Bone marrow (tissue), 2 donors: ENCODE measurements at regions not wholly inside any gene's neighbourhood (a gene's known extent, or its start where the extent isn't known, plus 50 kb on each side); places are given as distances from the start of the nearest gene placed in this dataset.

ENCODE experiments used
- DNase-seq, 2 donors: peaks; one replicate each; lab custom pipeline; 2025; lab: John Stamatoyannopoulos, UW

DNA sequence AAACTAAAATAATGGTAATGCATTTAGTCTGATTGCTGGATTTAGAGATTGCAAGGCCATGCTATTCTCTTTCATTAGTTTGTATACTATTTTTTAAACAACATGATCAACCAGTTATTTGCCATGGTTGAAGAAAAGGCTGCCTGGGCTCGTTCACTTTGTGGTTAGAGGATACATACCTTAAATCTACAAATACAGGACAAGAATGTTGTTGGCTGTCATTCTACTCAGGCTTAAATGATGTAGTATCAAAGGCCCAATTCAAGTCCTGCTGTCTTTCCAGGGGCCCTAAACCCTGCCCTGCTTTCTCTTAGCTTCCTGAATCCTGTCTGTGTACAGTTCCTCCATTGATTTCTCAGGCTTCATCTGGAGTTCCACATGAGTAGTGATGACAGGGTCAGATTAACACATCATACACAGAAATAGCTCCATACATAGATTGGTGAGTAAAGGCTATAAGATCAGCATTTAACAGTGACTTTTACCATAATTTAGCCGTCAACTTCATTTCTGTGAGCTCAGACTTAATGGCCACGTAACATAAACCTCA is 114.9 kb upstream of the GPRIN3 start:
- DNase-seq, result no peak

DNA sequence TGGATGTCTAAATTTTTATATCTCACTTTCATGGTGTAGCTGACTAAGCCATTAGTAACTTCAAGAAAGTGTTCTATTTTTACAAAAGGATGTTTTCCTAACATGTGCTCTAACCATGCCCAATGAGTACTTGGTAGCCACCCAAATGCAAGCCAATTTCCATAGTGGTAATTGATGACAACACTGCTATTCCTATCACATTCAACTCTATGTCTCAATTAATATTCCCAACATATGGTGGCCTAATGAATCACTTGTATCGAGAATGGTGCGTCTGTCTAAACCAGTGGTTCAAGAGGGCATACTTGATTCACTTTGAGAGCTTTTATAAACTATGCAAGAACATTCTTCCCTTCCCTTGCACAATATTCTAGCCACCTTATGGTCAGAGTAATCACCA is 112.9 kb upstream of the GPRIN3 start:
- no peak for DNase-seq

DNA sequence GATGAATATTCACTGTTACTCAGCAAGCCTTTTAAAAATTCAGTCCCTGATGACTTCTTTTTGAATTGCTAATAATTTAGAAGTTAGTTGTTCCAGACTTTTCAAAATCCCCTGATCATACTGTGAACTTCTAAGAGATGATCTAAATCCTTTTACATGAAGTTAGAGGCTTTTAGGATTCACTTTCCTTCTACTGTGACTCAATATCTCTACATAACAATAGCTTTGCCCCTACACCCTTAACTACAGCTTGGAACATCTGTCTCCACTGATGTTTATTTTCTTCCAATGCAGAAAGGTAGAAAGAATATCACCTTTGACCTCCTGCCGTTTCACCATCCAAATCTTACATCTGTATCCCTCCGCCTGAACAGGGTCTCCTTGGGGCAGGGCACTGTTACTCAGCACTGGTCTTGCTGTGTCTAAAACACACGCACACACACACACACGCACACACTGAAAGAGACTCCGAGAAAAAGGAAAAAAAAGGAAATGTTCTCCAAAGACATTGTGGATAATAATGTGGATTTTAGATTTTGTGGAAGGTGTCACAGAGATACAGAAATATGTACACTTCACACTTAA is 111.6 kb upstream of the GPRIN3 start:
- no peak for DNase-seq

DNA sequence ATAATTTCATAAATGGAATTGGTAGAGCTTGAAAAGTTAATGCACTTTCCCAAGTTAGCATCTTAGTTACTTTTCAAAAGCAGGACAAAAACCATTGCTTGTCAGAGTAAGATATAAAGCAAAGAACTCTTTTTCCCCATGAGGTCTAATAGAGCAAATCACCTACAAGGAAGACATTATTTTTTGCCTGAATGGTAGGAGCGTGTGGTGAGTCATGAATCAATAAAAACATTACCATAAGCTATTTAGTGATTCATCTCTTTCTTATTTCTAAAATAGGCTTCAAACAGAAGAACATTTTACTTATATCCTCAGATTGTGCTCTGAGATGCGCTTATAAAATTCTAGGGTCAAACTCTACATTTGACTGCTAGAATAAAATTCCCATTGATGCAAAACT is 109.4 kb upstream of the GPRIN3 start:
- DNase-seq, result no peak

DNA sequence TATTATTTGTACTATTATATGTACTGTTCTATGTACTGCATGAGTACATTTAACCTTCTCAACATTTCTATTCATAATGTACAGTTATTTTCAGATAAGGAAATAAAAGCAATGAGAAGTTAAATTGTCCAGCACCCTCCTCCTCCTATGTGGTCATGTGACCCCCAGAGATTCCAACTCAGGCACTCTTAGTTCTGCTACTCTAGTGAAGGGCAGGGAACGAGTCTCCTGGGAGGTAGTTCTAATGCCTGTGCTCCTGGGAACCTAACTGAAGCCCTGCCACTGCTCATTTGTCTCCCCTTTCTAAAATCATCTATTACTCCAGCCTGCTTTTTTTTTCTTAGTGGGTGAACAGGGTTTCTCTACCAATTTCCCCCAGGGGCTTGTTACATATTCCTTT is 105.9 kb upstream of the GPRIN3 start:
- no peak for DNase-seq

DNA sequence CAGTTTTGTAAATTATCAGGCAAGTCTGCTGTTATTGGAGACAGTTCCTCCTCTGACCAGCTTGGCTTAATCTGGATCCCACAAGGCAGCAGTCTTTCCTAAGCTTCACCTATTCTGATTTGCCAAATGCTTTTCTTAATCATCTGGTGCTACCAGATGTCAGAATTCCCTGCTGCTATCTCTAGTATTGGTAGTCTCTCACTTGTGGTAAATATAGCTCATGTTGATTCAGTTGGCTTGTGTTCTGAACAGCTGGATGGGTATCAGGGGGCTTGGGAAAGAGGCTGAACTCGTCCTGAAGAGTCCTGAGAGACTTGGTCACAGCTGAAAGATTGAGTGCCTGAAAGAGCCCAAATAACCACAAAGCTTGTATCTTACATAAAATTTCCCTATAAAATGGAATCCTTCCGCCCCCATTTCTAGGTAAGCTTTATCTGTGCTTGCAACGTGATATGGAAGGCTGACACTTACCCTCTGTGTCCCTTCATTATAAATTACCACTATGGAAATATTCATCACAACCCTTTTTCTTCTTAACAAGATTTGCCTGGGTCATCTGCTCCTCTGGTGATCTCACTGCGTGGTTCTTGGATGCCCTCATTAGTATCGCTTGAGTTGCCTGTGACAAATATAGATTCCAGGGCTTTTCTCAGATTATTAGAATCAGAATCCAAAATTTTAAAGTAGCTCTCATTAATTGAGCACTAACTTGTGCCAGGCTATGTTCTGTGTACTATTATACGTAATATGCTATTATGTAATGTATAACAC is 104.1 kb upstream of the GPRIN3 start:
- no peak for DNase-seq

DNA sequence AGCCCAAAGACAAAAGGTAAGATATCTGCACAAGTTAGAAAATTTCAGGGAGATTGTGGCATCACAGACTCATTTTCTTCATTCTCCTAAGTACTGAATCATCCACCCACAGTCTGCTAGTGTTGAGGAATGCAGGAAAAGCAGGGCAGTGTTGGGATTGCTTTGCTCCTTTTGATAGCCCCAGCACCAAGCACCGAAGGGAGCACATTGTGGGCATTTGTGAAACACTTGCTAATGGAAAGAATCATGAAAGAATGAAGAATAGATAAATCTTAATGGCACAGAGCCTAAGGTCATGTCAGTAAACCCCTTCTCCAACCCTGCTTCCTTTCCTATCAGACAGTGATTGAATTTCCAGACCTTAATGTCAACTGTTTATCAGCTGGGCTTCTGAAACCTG is 103.1 kb upstream of the GPRIN3 start:
- DNase-seq, result no peak

DNA sequence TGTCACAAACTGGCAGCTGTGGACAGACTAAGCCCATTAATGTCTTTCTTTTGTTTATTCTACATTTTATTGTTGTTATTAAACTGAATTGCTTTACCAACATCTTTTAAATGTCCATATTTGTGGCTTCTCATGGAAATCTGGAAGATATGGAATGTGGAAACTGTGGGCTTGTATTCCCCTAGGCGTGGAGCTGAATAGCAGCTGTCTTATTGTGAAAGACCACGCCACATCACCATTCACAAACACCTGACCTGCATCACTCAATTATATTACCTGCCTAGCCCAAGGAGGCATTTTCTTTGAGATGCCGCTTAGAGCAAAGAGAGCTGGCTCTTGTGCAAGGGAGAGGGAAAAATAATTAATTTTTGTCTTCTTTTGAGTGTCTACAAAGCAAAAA is 96.9 kb upstream of the GPRIN3 start:
- DNase-seq, result no peak

DNA sequence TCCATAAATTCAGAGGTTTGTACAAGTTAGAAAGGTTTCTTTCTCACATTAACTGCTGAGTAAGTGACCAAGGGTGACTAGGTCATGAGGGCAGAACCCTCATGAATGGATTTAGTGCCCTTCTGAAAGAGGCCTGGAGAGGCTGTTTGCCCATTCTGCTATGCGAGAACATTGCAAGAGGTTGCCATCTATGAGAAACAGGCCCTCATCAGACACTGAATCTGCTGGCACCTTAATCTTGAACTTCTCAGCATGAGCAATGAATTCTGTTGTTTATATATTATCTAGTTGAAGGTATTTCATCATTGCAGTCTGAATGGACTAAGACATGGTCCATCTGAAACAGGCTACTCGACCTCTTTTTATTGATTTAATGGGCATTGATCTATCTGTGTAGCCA is 96.2 kb upstream of the GPRIN3 start:
- no peak for DNase-seq

DNA sequence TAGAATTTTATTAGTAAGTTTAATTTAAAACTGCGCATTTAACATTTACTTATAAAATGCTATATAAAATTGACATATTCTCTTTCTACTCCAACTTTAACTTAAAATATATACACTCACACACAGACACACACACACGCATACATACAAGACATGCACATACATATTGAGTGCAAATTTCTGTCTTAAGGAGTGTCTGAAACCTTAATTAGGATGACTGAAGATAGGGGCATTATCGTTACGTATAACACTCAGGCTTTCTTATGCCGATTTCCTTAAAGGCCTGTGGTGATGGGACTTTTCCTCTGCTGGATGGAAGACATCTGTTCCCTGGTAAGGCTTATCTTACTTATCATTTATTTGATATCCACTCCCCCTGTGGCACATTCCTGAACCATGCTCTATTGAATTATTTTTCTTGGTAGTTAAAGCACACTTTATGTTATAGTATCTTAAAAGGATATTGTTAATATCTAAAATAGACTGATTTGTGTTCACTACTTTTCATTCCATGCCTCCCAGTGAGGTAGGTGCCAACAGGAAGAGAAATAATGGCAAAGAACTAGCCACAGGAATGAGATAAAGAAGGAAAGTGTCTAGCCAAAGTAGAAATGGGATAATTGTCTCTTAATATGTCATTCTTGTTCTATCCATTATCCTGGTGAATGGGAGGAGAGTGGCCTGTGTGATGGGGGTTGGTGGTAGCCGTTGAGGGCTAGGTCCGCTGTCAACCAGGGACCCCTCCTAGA is 92.9 kb upstream of the GPRIN3 start:
- no peak for DNase-seq

DNA sequence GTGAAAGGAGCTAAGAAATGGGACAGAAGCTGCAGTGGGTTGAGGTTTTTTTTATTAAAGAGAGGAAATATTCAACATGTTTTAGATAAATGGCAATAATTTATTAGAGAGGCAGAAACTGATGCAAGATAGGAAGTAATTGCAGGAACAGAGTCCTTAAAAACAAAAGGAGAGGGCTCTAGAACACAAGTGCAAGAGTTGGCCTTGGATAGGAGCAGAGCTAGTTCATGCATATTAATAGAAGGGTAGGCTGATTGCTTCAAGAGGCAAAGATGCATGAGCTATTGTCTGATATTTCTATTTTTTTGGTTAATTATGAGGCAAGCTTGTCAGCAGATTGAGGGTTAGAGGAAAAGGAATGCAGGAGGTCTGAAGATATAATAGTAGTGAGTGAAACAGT is 91.0 kb upstream of the GPRIN3 start:
- no peak for DNase-seq

DNA sequence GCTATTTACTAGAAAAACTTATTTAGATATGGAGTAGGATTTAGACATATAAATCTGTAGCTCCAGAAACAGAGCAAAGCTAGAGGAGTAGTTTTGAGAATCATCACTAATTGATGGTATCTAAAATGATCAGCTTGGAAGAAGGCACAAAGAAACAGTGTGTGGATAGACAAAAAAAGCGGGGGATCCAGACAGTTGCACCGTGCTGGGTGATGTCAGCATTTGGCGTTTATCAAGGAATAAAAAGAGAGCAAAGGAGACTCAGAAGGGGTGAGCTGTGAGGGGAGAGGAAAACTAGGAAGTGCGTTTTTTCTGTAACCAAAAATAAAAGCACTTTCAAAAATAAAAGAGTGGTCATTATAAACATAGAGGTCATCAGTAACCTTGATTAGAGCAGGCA is 90.5 kb upstream of the GPRIN3 start:
- DNase-seq, result no peak

DNA sequence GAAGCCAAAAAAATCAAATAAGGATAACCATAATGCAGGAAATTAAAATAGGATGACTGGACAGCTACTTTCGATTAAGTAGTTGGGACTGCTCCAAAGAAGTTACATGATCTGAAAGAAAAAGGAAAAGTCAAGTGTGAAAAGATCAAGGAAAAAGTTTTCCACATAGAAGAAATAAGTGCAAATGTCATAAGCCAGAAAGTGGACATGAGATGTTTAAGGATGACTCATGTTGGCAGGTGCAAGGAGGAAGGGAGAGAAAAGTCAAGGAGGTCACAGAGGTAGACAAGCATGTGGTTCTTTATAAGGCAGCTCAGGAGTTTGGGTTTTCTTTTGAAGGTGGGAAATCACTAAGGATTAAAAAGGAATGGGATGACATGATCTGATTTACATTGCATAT is 89.8 kb upstream of the GPRIN3 start:
- no peak for DNase-seq

DNA sequence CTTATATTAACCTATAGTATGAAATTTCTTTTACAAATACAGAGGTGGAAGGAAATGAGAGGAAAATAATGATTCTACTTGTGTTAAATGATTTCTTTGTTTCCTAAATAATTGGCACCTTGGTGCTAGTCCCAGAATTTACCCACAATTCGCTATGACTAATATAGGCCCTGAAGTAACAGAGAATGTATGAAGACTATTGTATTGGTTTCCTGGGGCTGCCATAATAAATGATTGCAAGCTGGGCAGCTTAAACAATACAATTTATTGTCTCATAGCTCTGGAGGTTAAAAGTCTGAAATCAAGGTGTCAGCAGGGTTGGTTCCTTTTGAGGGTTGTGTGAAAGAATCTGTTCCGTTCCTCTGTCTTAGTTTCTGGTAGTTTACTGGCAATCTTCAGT is 74.8 kb upstream of the GPRIN3 start:
- DNase-seq, result no peak

DNA sequence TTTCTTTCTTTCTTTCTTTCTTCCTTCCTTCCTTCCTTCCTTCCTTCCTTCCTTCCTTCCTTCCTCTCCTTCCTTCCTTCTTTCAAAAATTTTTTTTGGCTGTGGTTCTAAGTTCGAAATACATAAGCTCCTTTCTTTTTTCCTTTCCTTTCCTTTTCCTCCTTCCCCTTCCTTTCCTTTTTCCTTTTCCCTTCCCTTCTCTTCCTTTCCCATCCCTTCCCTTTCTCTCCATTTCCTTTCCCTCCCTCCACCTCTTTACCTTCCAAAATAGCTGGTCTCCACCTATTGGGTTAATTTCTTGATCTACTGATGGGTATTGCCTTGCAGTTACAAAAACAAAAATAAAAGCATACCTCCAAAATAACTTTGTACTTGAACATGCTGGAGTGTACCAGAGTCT is 73.4 kb upstream of the GPRIN3 start:
- DNase-seq, result no peak

DNA sequence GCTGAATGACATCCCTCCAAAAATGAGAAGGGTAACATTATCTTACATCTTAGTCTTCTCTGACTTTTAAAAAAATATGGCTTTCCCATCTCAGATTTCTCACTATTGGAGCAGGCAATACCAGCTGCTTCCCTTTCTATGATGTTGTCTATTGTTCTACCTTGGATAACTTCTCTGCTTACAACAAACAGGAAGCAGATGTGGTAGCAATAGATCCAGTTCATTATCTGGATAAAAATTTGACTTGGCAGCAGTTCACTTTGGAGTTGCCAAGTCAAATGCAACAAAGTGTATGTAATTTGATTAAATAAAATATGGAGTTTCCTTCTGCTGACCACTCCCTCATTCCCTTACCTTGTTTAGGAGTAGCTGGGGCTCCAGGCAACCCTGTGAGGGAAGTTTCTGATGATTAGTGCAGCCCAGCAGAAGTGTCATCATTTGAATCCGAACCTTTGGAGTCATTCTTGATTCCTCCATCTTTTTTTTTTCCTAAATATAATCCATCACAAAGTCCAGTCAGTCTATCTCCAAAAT is 72.0 kb upstream of the GPRIN3 start:
- no peak for DNase-seq

DNA sequence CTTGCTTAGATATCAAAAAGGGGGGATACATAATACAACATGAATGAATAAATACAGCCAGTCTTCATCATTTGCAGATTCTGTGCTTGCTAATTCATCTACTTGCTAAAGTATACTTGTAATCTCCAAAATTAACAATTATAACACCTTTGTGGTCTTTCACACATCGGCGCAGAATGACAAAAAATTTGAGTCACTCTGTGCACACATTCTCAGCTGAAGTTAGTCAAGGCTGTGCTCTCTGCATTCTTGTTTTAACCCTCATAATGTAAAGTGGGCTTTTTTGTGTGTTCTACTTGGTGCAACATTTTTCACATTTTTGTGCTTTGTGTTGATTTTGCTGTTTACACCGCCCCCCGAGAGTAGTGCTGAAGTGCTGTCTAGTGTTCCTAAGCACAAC is 65.8 kb upstream of the GPRIN3 start:
- DNase-seq, result no peak

DNA sequence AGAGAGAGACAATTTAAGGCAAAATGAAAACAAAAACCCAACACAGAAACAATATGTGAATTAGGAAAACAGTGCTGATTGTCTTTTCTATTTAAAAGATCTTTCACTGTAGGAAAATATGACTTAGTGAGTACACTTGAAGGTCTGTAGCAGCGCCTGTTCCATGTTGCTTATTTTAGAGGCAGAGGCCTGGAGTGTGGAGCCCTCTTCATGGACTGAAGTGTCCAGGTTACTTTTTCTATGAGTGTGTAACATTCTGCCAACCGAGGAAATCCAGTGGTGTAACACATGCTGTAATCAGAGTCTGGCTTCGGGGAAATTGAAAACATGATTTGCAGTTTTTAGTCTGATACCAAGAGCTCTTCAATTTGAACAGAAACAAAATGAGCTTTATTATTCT is 64.0 kb upstream of the GPRIN3 start:
- no peak for DNase-seq

DNA sequence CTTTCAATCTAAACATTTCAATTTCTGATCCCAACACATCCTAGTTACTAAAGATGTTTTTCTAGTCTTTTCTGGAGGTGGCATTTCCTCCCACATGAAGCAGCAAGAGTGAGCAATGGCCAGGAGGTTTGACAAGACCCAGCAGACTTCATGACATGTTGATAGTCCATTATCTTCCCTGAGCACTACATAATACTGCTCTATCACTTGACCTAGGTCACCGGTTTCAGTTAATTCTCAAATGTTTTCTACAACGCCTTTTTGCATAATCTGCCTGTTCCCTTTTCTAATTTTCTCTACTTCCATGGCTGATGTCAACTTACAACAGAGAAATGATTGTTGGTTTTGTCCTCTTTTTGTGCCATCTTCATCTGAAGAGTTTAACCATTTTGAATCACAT is 62.0 kb upstream of the GPRIN3 start:
- no peak for DNase-seq

DNA sequence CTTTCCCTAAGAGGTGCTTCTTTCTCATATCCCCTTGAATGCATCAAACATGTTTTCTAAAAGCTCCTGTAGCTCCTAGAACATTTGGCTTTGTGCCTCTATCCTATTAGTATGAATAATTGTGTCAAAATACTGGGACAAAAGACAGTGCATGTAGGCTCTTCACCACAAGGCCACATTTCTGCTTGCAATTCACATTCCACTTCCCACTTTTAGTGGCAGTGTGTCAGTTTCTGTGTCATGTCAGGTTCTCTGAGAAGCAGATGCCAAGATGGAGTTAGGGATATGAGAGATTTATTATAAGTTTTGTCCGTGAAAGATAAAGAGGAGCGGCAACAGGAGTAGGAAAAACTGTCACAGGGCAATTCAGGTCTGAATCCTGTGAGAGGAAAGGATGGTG is 61.3 kb upstream of the GPRIN3 start:
- no peak for DNase-seq

DNA sequence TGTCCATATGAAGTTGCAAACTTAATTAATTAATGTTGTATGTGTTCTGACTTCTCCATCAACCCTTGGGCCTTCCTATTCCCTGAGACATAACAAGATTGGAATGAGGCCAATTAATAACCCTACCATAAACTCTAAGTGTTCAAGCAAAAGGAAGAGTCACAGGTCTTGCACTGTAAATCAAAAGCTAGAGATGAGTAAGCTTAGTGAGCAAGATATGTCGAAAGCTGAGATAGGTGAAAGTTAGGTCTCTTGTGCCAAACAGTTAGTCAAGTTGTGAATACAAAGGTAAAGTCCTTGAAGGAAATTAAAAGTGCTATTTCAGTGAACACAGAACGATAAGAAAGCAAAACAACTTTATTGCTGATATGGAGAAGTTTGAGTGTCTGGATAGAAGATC is 58.2 kb upstream of the GPRIN3 start:
- DNase-seq, result no peak

DNA sequence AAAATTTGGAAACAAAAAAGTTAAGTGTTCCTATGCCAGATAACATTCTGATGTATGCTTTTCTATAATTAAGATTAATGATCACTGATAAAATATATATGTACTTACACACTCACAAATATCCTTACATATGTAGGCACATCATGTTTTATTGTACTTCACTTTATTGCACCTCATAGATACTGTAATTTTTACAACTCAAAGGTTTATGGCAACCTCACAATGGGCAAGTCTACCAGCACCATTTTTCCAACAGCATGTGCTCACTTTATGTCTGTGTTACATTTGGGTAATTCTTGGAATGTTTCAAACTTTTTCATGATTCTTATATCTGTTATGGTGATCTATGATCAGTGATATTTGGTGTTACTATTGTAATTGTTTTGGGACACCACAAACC is 57.8 kb upstream of the GPRIN3 start:
- no peak for DNase-seq

DNA sequence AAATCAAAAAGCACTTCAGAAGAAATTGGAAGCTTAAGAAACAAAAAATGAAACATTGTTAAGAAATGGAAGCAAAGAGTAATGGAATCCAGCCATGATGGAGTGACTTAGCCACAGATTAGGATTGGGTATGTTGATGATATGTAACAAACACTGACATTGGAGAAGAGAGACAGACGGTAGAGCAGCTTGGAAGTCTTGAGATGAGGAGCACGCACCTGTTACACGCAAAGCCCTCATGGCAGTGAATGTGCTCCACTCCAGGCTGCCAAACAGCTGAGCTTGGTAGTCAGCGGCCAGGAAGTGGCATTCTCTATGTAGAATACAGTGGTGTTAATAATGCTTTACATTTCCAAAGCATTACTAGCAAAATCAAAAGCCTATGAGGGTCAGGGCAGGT is 56.9 kb upstream of the GPRIN3 start:
- no peak for DNase-seq
